ENCODE measurements at regions not wholly inside any gene's neighbourhood (a gene's known extent, or its start where the extent isn't known, plus 50 kb on each side); places are given as distances from the start of the nearest gene placed in this dataset.
"Not testable (repeated sequence)": the region's sequence is repeated elsewhere in the genome, so short reads cannot be mapped to it uniquely, and the experiment has no call there.

DNA sequence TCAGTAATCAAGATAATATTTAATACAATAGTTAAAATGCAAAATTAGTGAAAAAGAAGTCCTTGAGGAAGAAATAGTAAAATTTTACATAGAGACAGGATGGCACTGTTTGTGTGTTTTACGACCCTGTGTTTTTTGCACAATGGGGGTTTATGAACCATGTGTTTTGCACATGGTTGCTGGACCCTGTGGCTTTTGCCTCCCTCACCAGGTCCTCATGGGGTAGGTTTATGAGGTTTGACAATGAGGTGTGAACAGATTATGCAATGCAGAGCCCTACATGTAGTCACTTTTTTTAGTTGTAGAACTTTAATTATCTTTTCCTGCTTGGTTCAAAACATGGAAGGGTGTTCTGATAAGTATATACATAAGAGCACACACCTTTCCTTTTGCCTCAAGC lies 366.3 kb upstream of the FAR2 start:
- FAIRE-seq: no peak
- Histone ChIP-seq H3K27me3 (ENCODE audit: control insufficient read depth, insufficient read depth, low read length) (no peaks in the 10 kb centered on the region), H3K36me3 (ENCODE audit: control insufficient read depth, insufficient read depth, low read length) (no peaks in the 10 kb centered on the region), H3K4me3 (ENCODE audit: low read depth, low read length) (no peak overlapping the region)
- TF ChIP-seq, protein P1, sequence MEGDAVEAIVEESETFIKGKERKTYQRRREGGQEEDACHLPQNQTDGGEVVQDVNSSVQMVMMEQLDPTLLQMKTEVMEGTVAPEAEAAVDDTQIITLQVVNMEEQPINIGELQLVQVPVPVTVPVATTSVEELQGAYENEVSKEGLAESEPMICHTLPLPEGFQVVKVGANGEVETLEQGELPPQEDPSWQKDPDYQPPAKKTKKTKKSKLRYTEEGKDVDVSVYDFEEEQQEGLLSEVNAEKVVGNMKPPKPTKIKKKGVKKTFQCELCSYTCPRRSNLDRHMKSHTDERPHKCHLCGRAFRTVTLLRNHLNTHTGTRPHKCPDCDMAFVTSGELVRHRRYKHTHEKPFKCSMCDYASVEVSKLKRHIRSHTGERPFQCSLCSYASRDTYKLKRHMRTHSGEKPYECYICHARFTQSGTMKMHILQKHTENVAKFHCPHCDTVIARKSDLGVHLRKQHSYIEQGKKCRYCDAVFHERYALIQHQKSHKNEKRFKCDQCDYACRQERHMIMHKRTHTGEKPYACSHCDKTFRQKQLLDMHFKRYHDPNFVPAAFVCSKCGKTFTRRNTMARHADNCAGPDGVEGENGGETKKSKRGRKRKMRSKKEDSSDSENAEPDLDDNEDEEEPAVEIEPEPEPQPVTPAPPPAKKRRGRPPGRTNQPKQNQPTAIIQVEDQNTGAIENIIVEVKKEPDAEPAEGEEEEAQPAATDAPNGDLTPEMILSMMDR (IDR thresholded peaks at IDR 0.05; ENCODE audit: insufficient read depth, low read length, severe bottlenecking): no peak
- DNase-seq (ENCODE audit: low read depth): no peak

DNA sequence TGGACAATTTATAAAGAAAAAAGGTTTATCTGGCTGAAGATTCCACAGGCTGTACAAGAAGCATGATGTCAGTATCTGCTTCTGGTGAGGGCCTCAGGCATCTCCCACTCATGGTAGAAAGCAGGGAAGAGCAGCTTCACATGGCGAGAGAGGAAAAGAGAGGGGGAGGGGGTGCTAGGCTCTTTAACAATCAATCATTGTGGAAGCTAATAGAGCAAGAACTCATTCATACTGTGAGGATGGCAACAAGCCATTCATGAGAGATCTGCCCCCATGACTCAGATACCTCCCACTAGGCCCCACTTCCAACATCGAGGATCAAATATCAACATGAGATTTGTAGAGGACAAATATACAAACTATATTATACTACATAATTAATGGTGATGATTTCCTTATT lies 361.9 kb upstream of the FAR2 start:
- no peaks in the 10 kb centered on the region for H3K36me3 ChIP-seq (ENCODE audit: control insufficient read depth, insufficient read depth, low read length)
- H3K27me3 ChIP-seq (ENCODE audit: control insufficient read depth, insufficient read depth, low read length): no peaks in the 10 kb centered on the region
- H3K4me3 ChIP-seq (ENCODE audit: low read depth, low read length): no peak overlapping the region
- TF ChIP-seq, protein P1 (IDR thresholded peaks at IDR 0.05; ENCODE audit: insufficient read depth, low read length, severe bottlenecking): no peak
- DNase-seq (ENCODE audit: low read depth): no peak
- no peak for FAIRE-seq

DNA sequence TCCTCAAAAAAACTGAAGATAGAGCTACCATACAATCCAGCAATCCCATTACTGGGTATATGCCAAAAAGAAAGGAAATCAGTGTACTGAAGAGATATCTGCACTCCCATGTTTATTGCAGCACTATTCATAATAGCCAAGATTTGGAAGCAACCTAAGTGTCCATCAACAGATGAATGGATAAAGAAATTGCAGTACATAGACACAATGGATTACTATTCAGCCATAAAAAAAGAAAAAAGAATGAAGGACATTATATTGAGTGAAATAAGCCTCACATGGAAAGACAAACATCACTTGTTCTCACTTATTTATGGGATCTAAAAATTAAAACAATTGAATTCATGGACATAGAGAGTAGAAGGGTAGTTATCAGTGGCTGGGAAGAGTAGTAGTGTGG lies 360.8 kb upstream of the FAR2 start:
- DNase-seq (ENCODE audit: low read depth); FAIRE-seq: not testable (repeated sequence)

DNA sequence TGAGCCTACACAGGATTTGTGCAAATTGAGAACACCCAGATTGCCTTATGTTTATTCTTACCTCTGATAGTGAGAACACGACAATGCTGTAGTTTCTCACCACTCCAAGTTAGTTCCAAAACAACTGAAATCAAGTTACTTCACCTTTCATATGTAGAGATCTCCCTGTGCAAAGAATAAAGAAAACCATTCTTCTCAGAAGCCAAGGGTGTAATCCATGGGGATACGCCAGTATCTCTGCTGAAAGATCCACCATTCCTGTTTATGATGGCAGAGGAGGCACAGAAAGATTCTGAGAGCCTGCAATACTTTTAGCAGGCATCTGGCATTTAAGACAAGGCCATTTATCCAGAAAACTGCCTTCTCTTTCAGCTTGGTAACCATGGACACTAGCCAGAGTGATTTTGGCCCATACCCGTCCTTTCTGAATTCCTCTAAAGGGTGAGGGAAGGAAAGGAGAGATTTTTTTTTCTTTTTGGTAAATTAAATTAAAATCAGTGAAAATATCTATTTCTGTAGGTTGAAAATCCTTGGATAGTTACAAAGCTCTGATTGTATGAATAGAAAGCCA lies 355.4 kb upstream of the FAR2 start:
- Histone ChIP-seq H3K27me3 (ENCODE audit: control insufficient read depth, insufficient read depth, low read length) (no peaks in the 10 kb centered on the region), H3K36me3 (ENCODE audit: control insufficient read depth, insufficient read depth, low read length) (no peaks in the 10 kb centered on the region), H3K4me3 (ENCODE audit: low read depth, low read length) (no peak overlapping the region)
- DNase-seq (ENCODE audit: low read depth) (no peak), FAIRE-seq (no peak)
- TF ChIP-seq, protein P1 (IDR thresholded peaks at IDR 0.05; ENCODE audit: insufficient read depth, low read length, severe bottlenecking): no peak

More for the DNA sequence above, 360.8 kb upstream of the FAR2 start:
- not testable (repeated sequence) for H3K27me3 ChIP-seq (ENCODE audit: control insufficient read depth, insufficient read depth, low read length); H3K4me3 ChIP-seq (ENCODE audit: low read depth, low read length); H3K36me3 ChIP-seq (ENCODE audit: control insufficient read depth, insufficient read depth, low read length)

DNA sequence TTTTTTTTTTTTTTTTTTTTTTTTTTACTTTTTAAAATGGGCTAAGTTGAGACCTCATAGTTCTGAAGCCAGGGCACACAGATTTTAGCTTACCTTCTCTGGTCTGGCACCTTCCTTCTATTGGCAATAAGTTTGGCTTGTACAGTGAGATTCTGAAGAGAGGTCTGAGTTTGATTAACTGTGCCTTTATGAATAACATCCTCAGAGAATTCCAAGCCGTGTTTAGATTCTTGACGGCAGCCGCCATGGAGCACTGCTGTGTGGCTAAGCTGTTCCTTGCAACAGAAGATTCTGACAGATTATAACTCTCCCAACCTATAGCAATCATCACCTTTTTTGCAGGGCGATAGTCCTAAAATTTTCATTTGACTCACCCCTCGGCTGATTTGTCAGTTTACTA lies 354.9 kb upstream of the FAR2 start:
- no peaks in the 10 kb centered on the region for H3K36me3 ChIP-seq (ENCODE audit: control insufficient read depth, insufficient read depth, low read length)
- TF ChIP-seq, protein P1 (IDR thresholded peaks at IDR 0.05; ENCODE audit: insufficient read depth, low read length, severe bottlenecking): no peak
- no peak for DNase-seq (ENCODE audit: low read depth)
- FAIRE-seq: no peak
- H3K27me3 ChIP-seq (ENCODE audit: control insufficient read depth, insufficient read depth, low read length): no peaks in the 10 kb centered on the region
- H3K4me3 ChIP-seq (ENCODE audit: low read depth, low read length): no peak overlapping the region

DNA sequence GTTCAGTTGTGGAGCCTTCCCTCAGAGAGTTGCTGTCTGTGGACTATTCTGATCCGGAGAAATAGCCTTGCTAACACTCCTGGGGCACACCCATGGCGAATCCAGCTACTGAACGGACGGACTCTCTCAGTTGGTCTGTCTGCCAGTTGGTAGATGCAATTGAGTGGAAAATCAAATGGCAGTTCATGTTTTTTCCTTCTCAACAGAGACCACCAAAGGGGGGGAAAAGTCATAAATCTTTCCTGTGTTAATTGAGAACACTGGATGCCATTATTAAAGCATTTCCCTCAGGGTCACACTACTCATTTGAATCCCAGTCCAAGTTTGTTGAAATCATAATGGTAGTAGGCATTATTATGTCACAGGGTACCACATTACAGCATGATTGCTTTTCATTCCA lies 354.3 kb upstream of the FAR2 start:
- TF ChIP-seq, protein P1 (IDR thresholded peaks at IDR 0.05; ENCODE audit: insufficient read depth, low read length, severe bottlenecking): no peak

More for the DNA sequence above, 354.3 kb upstream of the FAR2 start:
- Histone ChIP-seq H3K36me3 (ENCODE audit: control insufficient read depth, insufficient read depth, low read length) (no peaks in the 10 kb centered on the region), H3K27me3 (ENCODE audit: control insufficient read depth, insufficient read depth, low read length) (no peaks in the 10 kb centered on the region), H3K4me3 (ENCODE audit: low read depth, low read length) (no peak overlapping the region)
- DNase-seq (ENCODE audit: low read depth) (no peak), FAIRE-seq (no peak)

Data from bronchial epithelial cell (primary cell).